Daoy (cell line): ENCODE measurements at regions not wholly inside any gene's neighbourhood (a gene's known extent, or its start where the extent isn't known, plus 50 kb on each side); places are given as distances from the start of the nearest gene placed in this dataset.

ENCODE experiments used
- DNase-seq: peaks from one replicate; pipeline ENCODE4 v3.0.0-alpha.2; 2015; ENCODE audit warnings: low read depth

DNA sequence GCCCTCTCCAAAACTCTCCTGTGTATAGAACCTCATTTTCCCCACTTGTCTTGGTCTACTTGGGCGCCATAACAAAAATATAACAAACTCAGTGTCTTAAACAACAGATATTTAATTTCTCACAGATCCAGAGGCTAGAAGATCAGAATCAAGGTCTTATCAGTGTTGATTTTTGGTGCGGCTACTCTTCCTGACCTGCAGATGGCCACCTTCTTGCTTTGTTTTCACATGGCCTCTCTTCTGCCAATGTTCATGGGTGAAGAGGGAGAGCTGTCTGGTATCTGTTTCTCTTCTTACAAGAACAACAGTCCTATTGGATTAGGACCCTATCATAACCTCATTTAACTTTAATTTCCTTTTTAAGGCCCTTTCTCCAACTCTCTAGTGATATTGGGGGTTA, 177.3 kb downstream of the PABPC4L start:
- DNase-seq: peak; percentile 4

DNA sequence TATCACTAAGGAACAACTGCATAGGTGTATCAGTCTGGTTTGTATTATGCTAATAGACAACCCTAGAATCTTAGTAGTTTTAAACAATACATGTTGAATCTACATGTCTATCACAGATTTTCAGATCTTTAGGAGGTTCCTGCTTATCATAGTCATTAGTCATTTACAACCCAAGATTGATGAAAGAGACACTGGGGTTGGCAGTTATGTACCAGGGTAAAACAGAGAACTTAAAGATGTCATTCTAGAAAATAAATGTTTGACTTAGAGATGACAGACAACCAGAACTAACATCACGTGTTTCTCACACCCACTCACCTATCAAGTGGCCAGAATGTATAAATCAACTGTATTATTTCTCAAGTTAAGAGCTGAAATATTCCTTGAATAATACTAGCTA, 181.9 kb downstream of the PABPC4L start:
- no peak for DNase-seq

DNA sequence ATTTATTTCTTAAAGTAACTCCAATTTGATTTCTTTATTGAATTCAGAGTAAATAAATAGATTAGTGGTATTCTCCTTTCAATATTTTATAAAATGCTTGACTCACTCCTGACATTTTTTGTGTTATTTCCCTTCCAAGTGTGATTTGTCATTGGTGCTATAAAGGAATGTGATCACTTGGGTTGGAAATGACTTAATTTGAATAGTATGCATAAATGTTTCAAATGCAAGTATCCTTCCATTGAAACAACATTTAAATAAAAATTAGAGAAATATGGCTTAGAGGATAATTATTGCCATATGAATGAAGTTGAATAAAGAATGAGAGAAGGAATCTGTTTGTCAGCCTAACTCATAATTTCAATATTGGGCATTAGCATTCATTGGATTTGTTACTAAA, 182.7 kb downstream of the PABPC4L start:
- no peak for DNase-seq

DNA sequence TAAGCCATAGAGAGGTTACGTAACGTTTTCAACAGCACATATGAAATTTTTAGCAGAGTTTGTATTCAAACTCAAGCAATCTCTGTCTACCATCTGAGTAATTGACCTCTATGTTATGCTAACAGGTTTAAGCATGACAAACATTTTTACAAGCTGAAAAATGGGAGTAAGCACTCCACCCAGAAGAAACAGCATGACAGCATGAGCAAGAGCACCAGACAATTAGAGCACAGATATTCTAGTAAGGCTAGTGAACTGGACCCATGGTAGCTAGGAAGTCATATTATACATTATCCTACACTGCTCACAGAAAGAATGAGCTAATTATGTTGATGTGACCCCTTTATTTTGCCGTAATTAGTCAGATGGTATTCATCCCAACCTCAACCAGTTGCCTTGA, 200.5 kb downstream of the PABPC4L start:
- no peak for DNase-seq

DNA sequence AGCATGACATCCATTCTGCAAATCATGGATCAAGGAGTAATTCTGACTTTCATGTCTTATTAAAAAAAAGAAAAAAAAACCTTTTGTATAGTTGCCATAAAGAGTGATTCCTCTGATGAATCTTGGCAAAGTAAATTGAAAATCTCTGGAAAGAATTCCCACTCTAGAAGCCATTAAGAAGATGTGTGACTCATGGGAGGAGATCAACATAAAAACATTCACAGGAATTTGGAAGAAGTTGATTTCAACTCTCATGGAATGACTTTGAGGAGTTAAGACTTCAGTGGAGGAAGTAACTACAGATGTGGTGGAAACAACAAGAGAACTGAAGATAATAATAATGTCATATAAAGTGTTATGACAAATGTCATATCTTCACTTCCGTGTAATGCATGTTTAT, 204.2 kb downstream of the PABPC4L start:
- DNase-seq: no peak

DNA sequence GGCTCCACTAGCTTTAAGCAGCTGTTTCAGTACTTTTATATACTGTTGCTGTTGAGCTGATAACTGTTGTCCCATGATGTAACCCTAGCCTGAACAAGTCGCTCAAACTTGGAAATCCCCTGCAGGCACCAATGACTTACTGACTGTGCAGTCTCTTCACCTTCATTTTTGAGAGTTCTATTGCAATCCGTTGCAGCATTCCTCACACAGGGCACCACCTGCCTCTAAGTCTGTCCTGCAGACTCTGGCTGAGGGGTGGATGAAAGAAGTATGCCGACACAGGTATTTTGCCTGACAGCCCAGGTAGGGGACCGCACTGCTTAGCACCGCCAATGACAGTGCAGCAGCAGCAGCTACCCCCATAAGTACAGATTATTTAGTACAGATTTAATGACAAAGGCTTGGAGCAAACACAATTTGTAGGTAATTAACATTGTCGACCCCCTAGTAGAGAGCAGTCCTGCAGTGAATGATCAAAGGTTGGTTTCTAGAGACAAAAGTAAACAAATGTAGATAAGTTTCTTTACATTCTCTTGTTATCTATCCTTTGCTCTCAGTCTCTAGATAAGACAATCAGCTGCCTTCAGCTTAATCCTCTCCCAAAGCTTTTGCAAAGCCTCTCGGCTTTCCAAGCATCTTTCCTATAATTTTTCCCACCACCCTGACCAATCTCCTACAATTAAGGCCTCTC, 205.0 kb downstream of the PABPC4L start:
- DNase-seq: no peak

DNA sequence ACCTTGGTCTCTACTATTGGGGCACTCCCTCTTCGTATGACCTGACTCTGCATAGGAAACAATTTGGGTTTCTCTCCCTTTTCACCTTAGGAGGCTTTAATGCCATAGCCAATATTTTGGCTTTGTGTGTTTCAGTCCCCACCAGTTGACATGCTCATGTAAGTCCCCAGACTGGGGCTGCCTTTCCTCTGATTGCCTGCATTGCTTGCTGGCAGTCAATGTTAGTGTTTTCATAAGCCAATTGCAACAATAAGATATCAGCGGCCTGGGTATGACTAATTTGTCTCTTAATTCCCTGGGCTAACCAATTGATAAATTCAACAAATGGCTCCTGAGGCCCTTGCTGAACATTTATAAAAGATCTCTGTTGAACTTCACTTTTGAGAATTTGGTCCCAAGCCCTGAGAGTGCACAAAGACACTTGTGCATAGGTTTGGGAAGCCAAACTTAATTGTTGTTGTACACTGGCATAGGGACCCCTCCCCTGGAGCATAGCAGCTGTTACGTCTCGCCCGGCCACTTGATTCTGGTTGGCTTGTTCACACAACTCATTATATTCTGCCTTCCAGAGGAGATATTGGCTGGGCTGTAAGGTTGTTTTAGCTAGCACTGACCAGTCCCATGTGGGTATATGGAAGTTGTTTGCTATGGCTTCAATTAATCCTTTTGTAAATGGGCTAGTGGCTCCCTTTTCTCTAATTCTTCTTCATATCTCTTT, 206.2 kb downstream of the PABPC4L start:
- DNase-seq: no peak

DNA sequence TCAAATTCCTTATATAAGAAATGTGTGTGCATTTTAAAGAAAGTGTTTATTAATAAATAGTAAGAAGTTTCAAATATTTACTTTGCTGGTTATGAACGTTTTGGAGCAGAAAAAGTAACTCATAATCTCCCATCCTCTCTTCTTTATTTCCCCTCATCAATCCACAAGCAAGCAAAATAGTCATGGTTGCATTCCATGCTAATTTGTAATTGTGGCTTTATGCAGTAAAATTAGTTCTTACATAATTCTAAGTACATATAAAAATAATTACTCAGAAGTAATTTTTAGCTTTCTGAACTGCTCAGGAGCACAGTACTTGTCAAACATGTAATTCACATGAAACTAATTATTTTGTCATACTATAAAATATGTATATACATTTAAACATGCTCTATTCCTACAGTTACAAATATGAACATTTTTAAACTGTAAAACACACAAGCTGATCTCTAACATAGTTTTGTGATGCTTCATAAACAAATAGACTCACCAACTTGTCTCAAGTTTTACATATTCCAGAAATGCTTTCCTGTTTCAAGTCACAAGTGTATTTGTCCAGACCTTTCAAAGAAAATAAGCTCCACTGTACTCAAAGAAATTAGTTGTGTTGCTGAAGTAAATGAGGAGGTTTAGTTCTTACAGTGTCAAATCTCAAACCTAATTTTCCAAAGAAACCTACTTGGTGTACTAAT, 218.9 kb downstream of the PABPC4L start:
- DNase-seq: no peak

DNA sequence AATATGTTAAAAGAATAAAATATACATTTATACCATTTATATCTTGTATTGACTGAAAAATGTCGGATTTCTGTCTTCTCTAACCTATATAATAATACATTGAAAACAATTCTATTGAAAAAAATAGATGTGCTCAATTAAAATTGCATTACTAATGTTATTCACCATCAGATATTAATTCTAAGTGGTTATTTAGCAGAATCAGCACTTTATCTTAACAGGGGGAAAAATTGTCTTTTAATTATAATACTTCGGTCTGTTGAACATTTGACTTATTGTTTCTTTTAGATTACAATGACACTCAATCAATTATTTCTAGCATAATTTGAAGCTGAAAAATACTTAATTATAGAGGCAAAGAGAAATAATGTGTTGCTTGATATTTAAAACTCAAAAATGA, 220.3 kb downstream of the PABPC4L start:
- DNase-seq: no peak

DNA sequence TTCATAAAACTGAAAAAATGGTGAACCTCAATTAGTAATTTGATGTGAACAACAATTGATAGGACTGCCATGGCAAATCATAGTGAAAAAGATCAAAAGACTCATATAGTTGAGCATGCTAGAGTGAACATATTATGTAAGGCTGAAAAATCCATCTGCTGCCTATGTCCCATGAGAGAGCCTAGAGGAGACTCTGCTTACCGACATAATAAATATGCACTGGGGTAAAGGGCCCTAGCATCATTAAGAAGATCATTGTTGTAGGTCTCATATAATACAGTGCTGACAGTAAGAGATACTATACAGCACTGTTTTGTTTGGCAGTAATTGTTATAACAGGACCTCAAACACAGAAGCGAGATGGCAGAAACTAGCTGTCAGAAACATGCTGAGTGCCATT, 229.0 kb downstream of the PABPC4L start:
- DNase-seq: no peak

DNA sequence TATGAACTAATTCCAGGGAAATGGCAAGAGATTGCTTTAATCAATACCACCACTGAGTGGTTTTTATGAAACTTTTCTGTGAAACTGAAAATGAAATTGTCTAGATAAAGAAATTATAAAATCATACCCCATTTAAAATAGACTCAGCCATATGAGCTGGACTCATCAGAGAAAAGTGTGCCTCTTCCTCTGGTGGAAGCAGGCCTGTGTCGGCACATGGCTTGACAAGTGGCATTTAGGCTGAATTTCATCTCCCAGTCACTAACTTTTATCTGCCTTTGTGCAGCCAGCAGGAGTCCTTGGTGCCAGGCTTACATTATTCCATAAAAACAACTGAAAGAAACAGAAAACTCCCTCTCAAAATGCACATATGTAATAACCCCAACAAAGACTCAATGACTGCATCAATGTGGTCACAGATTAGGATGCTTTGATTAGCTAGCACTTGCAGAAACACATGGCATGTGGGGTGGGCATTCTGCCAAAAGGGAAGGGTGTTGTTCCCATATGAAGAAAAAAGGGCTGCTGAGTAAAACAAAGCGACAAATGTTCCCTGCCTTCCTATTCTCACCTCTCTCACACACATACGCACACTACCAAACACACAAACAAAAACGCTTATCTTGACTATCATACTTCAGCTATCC, 232.3 kb downstream of the PABPC4L start:
- peak; percentile 59 for DNase-seq

DNA sequence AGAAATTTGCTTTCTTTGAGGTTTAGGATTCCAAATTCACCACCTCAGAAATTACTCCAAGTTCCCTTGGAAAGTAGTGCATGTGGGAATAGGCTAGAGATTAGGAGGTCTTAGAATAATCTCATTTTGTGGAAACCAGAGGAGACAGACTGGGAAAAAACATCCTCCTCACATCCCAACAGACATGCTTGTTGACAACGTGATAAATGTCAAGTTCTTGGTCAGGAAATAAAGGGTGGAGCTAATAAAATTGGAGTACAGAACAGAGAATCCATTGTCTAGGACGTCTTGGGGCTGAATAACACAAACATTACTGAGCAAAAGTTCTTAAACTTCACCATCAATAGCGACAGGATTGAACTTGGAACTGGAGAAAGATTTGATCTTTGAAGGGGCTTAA, 233.4 kb downstream of the PABPC4L start:
- DNase-seq: no peak

DNA sequence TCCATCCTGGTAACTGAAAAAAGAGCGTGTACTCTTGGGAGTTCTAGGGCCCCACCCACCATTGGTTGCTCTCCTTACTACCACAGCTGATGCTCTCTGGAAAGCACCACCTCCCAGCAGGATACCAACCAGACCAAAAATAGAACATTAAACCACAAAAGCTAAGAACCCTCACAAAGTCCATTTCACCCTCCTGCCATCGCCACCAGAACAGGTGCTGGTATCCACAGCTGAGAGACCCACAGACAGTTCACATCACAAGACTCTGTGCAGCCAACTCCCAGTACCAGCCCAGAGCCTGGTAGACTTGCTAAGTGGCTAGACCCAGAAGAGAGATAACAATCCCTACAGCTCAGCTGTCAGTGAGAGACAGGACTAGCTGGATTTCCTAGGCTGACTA, 240.6 kb downstream of the PABPC4L start:
- DNase-seq: no peak

DNA sequence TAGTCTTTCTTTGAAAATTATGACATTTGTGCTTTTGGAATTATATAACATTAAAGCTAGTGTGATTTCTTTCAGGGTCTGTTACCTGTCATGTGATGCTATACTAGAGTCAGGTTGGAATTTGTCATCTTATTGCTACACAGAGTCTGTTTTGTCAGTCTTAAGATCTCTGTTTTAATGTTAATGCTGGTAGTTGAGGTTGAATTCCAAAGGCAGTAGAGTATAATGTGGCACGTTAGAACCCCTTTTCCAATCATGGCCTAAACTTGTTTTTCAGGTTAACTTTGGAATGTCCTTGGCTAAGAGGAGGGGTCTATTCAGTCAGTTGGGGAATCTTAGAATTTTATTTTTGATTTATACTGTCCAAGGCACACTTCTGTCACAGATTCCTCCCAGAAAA, 258.5 kb downstream of the PABPC4L start:
- no peak for DNase-seq

DNA sequence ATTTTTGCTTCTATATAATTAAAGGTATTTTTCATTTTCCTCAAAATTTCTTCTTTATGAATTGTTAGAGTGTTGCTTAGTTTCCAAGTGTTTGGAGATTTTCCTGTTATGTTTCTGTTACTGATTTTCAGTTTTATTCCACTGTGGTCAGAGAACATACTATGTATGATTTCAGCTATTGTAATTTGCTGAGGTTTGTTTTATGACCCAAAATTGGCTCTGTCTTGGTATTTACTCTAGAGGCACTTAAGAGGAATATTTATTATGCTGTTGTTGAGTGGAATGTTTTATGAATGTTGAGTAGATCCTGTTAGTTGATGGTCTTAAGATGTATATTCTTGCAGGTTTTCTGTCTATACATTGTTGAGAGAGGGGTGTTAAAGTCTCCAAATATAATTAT, 263.5 kb downstream of the PABPC4L start:
- no peak for DNase-seq

DNA sequence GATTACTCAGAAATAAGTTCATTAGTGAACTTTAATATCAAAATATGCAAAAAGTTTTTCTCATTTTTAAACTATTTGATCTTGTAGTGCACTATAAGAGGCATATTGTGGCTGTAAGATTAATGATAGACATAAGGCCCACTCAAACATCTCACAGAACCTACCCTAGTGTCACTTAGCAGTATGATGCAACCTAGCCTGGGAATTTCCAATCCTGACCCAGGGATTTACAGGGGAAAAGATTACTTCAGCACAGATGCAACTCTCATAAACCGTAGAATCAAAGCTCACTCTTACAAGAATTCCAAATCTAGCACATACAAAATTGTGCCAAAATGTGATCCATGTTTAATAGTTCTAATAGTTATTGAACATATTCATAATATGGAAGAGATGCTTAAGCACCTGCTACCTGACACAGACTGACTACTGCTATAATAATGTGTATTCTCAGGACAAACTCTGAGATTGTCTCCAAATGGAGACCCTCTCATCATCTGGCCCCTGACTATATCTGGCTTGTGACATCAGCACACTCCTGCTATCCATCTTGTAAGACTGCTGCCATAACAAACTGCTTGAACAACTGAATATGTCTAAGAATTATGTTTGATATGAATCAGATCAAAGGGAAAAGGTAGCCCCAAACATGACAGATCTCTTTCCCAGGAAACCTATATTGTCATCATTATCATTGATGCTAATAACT, 271.9 kb downstream of the PABPC4L start:
- DNase-seq: no peak

DNA sequence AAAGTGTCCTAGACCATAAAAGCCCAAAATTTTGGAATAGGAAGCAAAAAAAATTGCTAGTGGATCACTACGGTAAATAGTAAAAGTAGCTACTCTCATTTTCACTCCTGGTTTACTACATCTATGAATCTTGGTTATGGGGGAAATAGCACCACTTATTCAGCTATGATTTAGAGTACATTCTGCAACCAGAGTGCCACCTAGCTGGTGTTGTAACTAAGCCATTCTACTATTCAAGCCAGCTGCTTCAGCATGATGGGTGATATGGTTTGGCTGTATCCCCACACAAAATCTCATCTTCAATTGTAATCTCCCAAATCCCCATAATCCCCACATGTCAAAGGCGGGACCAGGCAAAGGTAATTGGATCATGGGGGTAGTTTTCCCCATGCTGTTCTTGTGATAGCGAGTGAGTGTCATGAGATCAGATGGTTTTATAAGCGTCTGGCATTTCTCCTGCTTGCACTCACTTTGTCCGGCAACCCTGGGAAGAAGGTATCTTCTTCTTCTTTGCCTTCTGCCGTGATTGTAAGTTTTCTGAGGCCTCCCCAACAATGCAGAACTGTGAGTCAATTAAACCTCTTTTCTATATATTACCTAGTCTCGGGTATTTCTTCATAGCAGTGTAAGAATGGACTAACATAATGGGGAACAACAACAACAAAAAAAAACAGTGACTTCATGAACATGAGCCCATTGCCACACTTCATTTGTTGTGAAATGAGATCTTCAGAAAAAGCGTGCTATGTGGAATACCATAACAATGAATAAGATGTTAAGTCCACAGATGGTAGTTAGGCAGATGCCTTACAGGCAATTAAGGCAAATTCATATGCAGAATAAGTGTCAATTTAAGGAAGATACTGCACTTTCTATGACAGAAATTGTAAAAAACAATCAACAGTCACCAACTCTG, 280.1 kb downstream of the PABPC4L start:
- peak; percentile 2 for DNase-seq

DNA sequence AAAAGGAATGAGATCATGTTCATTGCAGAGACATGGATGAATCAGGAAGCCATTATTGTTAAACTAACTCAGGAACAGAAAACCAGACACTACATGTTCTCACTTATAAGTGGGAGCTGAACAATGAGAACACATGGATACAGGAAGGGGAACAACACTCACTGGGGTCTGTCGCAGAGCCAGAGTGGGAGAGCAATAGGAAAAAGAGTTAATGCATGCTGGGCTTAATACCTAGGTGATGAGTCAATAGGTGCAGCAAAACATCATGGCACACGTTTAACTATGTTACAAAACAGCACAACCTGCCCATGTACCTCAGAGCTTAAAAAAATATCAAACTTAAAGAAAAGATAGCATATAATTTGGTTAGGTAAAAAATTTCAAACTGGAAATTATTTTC, 281.4 kb downstream of the PABPC4L start:
- DNase-seq: peak; percentile 1

DNA sequence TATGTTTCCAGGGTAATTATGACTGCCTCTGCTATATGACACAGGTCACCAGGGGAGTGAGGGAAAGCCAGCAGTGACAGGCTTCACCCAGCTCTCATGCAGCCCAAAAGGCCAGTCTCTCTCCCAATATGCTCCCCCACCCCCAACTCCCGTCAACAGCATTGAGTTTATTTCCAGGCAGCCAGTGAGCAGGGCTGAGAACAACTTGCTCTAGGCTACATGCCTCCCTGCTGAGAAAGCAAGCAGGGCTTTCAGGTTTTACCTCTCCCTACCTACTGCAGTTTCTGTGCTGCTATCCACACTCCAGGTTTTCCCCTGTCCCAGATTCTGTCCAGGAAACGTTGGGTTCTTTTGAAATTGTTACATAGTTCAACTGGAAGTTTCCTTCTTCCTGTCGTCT, 291.4 kb downstream of the PABPC4L start:
- no peak for DNase-seq

DNA sequence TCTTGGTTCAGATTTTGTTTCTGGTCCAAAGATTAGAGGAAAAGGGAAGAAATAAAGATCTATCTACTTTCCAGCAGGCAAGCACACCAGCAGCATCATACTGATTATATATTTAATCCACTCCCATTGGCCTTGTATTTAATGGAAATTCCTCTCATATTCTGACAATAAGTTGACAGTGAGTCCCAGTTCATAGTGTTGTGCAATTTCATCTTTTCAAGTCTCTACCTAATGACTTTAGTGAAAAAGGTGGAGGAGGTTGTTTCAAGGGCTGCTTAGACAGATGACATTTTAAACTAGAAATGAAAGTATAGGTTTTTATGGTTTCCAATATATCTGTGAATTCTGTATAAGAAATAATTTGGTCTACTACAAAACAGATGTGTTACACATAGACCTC, 298.6 kb downstream of the PABPC4L start:
- no peak for DNase-seq

DNA sequence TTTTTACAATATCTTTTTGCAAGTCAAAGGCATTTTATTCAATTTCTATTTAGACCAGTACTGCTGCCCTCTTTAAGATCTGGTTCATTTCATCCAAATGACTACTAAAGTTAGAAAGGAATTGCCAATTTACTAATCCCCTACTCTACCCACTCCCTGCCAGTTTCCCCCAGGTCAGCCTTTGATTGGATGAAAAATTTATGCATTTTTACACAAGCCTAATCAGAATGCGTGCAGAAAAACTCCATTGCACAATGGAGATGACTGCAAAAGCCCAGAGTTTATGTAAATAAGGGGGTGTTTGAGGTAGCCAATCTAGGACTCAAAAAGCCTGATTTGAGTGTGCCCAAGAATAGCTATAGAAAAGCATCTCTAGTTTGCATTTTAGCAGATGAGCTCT, 310.6 kb downstream of the PABPC4L start:
- DNase-seq: no peak
